Activated T-helper 2 cell treated with anti-CD3 and anti-CD28 coated beads, Interferon-gamma antibody, Interleukin-2, Interleukin-4, amounts not matched to agents 10 μg/mL and 5 μg/mL and 100 μg/mL, durations not matched to agents 14 hours and 24 hours and 36 hours (primary cell): ENCODE measurements at regions not wholly inside any gene's neighbourhood (a gene's known extent, or its start where the extent isn't known, plus 50 kb on each side); places are given as distances from the start of the nearest gene placed in this dataset.

Source experiments
- DNase-seq: peaks from one replicate; pipeline ENCODE4 v3.0.0; 2021; ENCODE audit warnings: low spot score
- H3K27ac Mint-ChIP-seq: one replicate; pipeline ENCODE4 v1.8.0; 2021; ENCODE audit warnings: mixed read lengths
- H3K27me3 Mint-ChIP-seq: one replicate; pipeline ENCODE4 v1.8.0; 2021; ENCODE audit warnings: low read depth, mixed read lengths
- H3K36me3 Mint-ChIP-seq: one replicate; pipeline ENCODE4 v1.8.0; 2021; ENCODE audit warnings: low read depth, mixed read lengths
- H3K4me1 Mint-ChIP-seq: one replicate; pipeline ENCODE4 v1.8.0; 2021; ENCODE audit warnings: low read depth, mixed read lengths
- H3K4me3 Mint-ChIP-seq: one replicate; pipeline ENCODE4 v1.8.0; 2021; ENCODE audit warnings: low read depth, mild to moderate bottlenecking, moderate library complexity, mixed read lengths
- H3K9me3 Mint-ChIP-seq: one replicate; pipeline ENCODE4 v1.8.0; 2021; ENCODE audit warnings: mixed read lengths
- intact Hi-C: fragments of 100-400 bp; cut with micrococcal nuclease; formaldehyde crosslinking; loops from one replicate; pipeline ENCODE4 v1.15.1; 2023

GRCh38 chr3:168442502-168442901, 346.8 kb upstream of the GOLIM4 start:
- Mint-ChIP-seq H3K4me1 (no peaks in the 10 kb centered on the region), H3K27ac (no peak overlapping the region), H3K4me3 (no peak overlapping the region), H3K27me3 (no peaks in the 10 kb centered on the region), H3K9me3 (no peaks in the 10 kb centered on the region), H3K36me3 (no peaks in the 10 kb centered on the region)
- intact Hi-C loops = no loop called here
- DNase-seq = no peak

DNA sequence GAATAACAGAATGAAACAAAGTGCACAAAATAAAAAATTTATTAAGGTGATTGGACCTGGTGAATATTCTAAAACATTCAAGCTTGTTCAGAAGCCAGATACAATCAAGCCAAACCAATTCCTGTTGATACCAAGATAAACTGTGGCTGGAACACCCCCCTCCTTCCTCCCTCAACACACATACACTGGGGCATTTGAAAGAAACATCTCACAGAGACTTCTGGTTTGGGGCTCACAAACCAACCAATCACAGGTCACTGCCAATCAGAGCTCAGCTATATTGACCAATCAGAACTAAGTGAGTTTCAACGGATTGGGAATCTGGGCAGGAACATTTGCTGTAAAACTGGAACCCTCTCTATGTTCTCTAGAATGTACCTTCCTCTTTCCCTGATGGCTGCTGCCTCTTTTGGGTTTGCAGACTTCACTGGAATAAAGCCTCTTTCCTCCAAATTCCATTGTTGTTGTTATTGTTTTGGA, 340.6 kb upstream of the GOLIM4 start:
- H3K4me3 Mint-ChIP-seq = no peak overlapping the region
- H3K4me1 Mint-ChIP-seq = no peaks in the 10 kb centered on the region
- no peak overlapping the region for H3K27ac Mint-ChIP-seq
- H3K9me3 Mint-ChIP-seq = no peaks in the 10 kb centered on the region
- no peak for DNase-seq
- intact Hi-C loops = no loop called here
- H3K36me3 Mint-ChIP-seq = no peaks in the 10 kb centered on the region
- no peaks in the 10 kb centered on the region for H3K27me3 Mint-ChIP-seq

GRCh38 chr3:168431491-168431890, 335.8 kb upstream of the GOLIM4 start:
- DNase-seq = no peak
- no peak overlapping the region for H3K4me3 Mint-ChIP-seq
- H3K27ac Mint-ChIP-seq = no peak overlapping the region
- no peaks in the 10 kb centered on the region for H3K27me3 Mint-ChIP-seq
- H3K4me1 Mint-ChIP-seq = no peaks in the 10 kb centered on the region
- intact Hi-C loops = no loop called here
- no peaks in the 10 kb centered on the region for H3K36me3 Mint-ChIP-seq
- no peaks in the 10 kb centered on the region for H3K9me3 Mint-ChIP-seq

DNA sequence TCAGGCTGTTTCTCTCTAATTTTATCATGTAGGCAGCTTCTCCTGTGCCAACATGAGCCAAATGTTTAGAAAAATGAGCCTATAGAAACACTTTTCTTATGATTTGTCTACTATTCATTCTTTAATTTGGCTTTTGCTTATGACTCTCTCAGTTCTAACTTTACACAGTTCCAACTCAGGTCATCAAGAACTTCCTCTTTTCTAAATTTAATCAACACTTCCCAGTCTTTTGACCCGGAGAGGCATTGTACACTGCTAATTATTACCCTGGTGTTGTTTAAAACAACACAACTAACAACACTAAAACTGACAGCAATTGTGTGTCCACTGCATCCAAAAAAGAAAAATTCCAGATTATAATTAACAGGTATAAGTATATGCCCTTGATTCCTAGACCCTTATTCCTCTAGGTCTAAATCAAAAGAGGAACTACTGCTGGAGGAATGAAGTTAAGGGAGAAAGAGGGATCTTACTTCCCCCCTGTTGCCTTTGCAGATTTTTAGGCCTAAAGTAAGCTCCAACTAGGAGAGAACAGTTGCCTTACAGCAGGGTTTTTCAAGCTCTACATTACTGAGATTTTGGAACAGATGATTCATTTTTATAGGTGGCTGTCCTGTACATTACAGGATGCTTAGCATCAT, 332.2 kb upstream of the GOLIM4 start:
- DNase-seq = no peak
- H3K27me3 Mint-ChIP-seq = no peaks in the 10 kb centered on the region
- intact Hi-C loops = no loop called here
- H3K4me1 Mint-ChIP-seq = no peaks in the 10 kb centered on the region
- no peak overlapping the region for H3K27ac Mint-ChIP-seq
- no peak overlapping the region for H3K4me3 Mint-ChIP-seq
- no peaks in the 10 kb centered on the region for H3K36me3 Mint-ChIP-seq
- H3K9me3 Mint-ChIP-seq = no peaks in the 10 kb centered on the region

DNA sequence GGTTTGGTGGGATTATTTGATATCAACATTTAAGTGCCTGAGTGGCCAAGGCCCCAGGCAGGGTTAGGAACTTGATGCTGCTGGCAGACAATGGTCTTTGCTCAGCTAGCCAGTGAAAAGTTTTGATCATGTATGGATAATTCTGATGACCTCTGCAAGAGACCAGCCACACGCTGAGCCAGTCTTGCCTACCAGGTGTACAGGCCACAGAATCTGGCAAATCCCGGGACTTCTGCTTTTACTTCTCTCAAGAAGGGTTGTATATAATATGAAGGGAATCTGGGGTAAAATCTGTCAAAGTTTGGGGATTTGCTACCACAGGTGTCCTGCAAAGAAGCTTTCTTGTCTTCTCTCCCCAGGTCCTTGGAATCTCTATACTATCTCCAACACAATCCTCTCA, 331.4 kb upstream of the GOLIM4 start:
- H3K4me1 Mint-ChIP-seq = no peaks in the 10 kb centered on the region
- H3K9me3 Mint-ChIP-seq = no peaks in the 10 kb centered on the region
- intact Hi-C loops = no loop called here
- no peak overlapping the region for H3K27ac Mint-ChIP-seq
- H3K36me3 Mint-ChIP-seq = no peaks in the 10 kb centered on the region
- no peak overlapping the region for H3K4me3 Mint-ChIP-seq
- H3K27me3 Mint-ChIP-seq = no peaks in the 10 kb centered on the region
- DNase-seq = no peak

DNA sequence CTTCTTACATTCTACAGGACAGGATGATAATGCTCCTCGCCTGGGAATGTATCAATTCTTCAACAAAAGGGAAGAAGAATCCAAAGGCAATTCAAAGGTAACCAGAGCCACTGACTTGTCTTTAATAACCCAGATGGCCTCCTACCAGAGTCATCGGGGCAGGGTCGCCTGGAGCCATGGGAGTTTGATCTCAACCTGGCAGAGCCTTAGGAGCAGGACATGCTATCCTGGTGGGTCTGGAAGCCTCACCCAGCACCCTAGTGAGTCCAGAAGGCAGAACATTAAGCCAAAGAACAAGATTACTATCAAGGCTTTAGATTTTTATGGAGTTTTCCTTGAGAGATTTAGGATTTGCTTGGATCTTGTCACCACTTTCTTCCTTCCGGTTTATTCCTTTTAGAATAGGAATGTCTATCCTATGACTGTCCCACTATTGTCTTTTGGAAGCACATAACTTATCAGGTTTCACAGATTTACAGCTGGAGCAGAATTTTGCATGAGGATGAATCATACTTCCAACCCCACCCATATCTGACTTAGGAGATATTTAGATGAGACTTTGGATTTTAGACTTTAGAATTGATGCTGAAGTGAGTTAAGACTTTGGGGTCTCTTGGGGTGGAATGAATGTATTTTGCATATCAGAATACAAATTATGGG, 330.3 kb upstream of the GOLIM4 start:
- Mint-ChIP-seq H3K36me3 (no peaks in the 10 kb centered on the region), H3K4me1 (no peaks in the 10 kb centered on the region), H3K4me3 (no peak overlapping the region), H3K9me3 (no peaks in the 10 kb centered on the region), H3K27me3 (no peaks in the 10 kb centered on the region), H3K27ac (no peak overlapping the region)
- DNase-seq = no peak
- intact Hi-C loops = no loop called here

GRCh38 chr3:168424059-168424734, 328.5 kb upstream of the GOLIM4 start:
- H3K27ac Mint-ChIP-seq = no peak overlapping the region
- H3K4me1 Mint-ChIP-seq = no peaks in the 10 kb centered on the region
- H3K36me3 Mint-ChIP-seq = no peaks in the 10 kb centered on the region
- no peak for DNase-seq
- no peaks in the 10 kb centered on the region for H3K9me3 Mint-ChIP-seq
- H3K27me3 Mint-ChIP-seq = no peaks in the 10 kb centered on the region
- H3K4me3 Mint-ChIP-seq = no peak overlapping the region
- intact Hi-C loops = no loop called here

- H3K27ac Mint-ChIP-seq = no peak overlapping the region
- H3K27me3 Mint-ChIP-seq = no peaks in the 10 kb centered on the region
- H3K4me1 Mint-ChIP-seq = no peaks in the 10 kb centered on the region
- DNase-seq = no peak
- intact Hi-C loops = no loop called here
- no peak overlapping the region for H3K4me3 Mint-ChIP-seq
- no peaks in the 10 kb centered on the region for H3K36me3 Mint-ChIP-seq
- no peaks in the 10 kb centered on the region for H3K9me3 Mint-ChIP-seq
Observed at GRCh38 chr3:168422843-168423242, 327.1 kb upstream of the GOLIM4 start.

- H3K36me3 Mint-ChIP-seq = no peaks in the 10 kb centered on the region
- H3K27me3 Mint-ChIP-seq = no peaks in the 10 kb centered on the region
- no peaks in the 10 kb centered on the region for H3K4me1 Mint-ChIP-seq
- no peaks in the 10 kb centered on the region for H3K9me3 Mint-ChIP-seq
- DNase-seq = no peak
- intact Hi-C loops = no loop called here
- no peak overlapping the region for H3K4me3 Mint-ChIP-seq
- H3K27ac Mint-ChIP-seq = no peak overlapping the region
Observed at GRCh38 chr3:168419091-168419490, 323.4 kb upstream of the GOLIM4 start.

DNA sequence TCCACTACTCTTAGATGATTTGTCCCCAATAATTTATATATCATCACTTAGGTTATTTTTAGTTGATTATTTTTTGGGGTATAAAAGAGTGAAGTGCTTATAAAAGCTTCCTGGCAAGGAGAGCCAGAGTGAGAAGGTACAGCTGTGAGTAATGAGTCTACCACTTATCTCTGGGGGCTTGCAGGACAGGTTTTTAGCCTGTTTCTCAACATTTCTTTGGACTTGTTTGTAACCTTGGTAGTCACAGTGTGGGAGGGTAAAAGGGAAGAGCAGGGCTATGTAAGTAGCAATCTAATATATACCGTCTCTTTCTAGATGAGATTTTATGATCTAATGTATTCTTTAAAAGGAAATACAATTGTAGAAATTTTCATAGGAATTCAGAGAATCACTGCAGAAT, 321.3 kb upstream of the GOLIM4 start:
- Mint-ChIP-seq H3K4me1 (no peaks in the 10 kb centered on the region), H3K4me3 (no peak overlapping the region), H3K27ac (no peak overlapping the region), H3K36me3 (no peaks in the 10 kb centered on the region), H3K27me3 (no peaks in the 10 kb centered on the region), H3K9me3 (no peaks in the 10 kb centered on the region)
- DNase-seq = no peak
- intact Hi-C loops = no loop called here

- H3K4me3 Mint-ChIP-seq = no peak overlapping the region
- no peak for DNase-seq
- no peak overlapping the region for H3K27ac Mint-ChIP-seq
- no peaks in the 10 kb centered on the region for H3K36me3 Mint-ChIP-seq
- no peaks in the 10 kb centered on the region for H3K4me1 Mint-ChIP-seq
- no peaks in the 10 kb centered on the region for H3K9me3 Mint-ChIP-seq
- intact Hi-C loops = no loop called here
- H3K27me3 Mint-ChIP-seq = no peaks in the 10 kb centered on the region
Observed at GRCh38 chr3:168416446-168416845, 320.7 kb upstream of the GOLIM4 start.

GRCh38 chr3:168414149-168414548, 318.4 kb upstream of the GOLIM4 start:
- no peak overlapping the region for H3K27ac Mint-ChIP-seq
- intact Hi-C loops = no loop called here
- H3K4me1 Mint-ChIP-seq = no peaks in the 10 kb centered on the region
- H3K27me3 Mint-ChIP-seq = no peaks in the 10 kb centered on the region
- no peaks in the 10 kb centered on the region for H3K9me3 Mint-ChIP-seq
- no peak for DNase-seq
- H3K36me3 Mint-ChIP-seq = no peaks in the 10 kb centered on the region
- H3K4me3 Mint-ChIP-seq = no peak overlapping the region

DNA sequence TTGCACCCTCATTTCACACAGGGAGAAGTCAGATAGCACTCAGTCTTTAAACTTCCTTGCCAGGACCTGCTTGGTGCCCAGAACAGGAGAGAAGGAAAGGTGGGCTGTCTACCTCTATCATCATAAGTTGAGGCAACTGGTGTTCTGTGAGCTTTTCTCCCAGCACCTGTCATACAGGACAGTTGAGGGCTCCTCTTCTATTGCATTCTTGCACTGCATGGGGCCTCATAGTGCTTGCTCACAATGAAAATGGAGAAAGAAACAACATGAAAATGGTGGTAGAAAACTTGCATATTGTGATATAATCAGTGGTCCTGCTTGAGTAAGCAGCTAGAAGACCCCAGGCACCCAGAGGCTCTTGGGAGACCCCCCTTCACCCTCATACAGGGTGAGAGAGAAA, 311.7 kb upstream of the GOLIM4 start:
- H3K36me3 Mint-ChIP-seq = no peaks in the 10 kb centered on the region
- H3K27me3 Mint-ChIP-seq = no peaks in the 10 kb centered on the region
- no peaks in the 10 kb centered on the region for H3K9me3 Mint-ChIP-seq
- no peak overlapping the region for H3K27ac Mint-ChIP-seq
- no peak for DNase-seq
- intact Hi-C loops = no loop called here
- H3K4me3 Mint-ChIP-seq = no peak overlapping the region
- H3K4me1 Mint-ChIP-seq = no peaks in the 10 kb centered on the region
